Kidney epithelial cell (primary cell): ENCODE measurements at regions not wholly inside any gene's neighbourhood (a gene's known extent, or its start where the extent isn't known, plus 50 kb on each side); places are given as distances from the start of the nearest gene placed in this dataset.

ENCODE experiments used
- DNase-seq: peaks from one replicate; pipeline ENCODE4 v3.0.0-alpha.2; 2010; ENCODE audit warnings: low read depth
- H3K27me3 ChIP-seq: 2 replicates; pipeline ENCODE4 v1.6.0; 2011; ENCODE audit warnings: low read length; ENCODE audit not compliant: control insufficient read depth, insufficient read depth
- H3K36me3 ChIP-seq: 2 replicates; pipeline ENCODE4 v1.5.1; 2011; ENCODE audit warnings: low read length; ENCODE audit not compliant: control insufficient read depth, insufficient read depth
- H3K4me3 ChIP-seq: 2 replicates; pipeline ENCODE4 v1.5.1; 2011; ENCODE audit warnings: low read depth, mild to moderate bottlenecking, control low read depth, low read length
- CTCF ChIP-seq: IDR thresholded peaks from 2 replicates; pipeline ENCODE4 v1.5.1; 2011; ENCODE audit warnings: mild to moderate bottlenecking, moderate library complexity, low read length, control low read depth, inconsistent platforms; ENCODE audit not compliant: insufficient read depth, poor library complexity, severe bottlenecking

- no peak for DNase-seq
- no peak for TF ChIP-seq CTCF
- Histone ChIP-seq H3K36me3 (no peaks in the 10 kb centered on the region), H3K4me3 (no peak overlapping the region), H3K27me3 (no peaks in the 10 kb centered on the region)
Observed at GRCh38 chr5:109931049-109931780, 241.5 kb downstream of the MAN2A1 start.

GRCh38 chr5:109935833-109936490, 246.2 kb downstream of the MAN2A1 start:
- no peak overlapping the region for H3K4me3 ChIP-seq
- no peak for TF ChIP-seq CTCF
- no peak for DNase-seq
- no peaks in the 10 kb centered on the region for H3K27me3 ChIP-seq
- H3K36me3 ChIP-seq: no peaks in the 10 kb centered on the region

- no peaks in the 10 kb centered on the region for H3K27me3 ChIP-seq
- no peaks in the 10 kb centered on the region for H3K36me3 ChIP-seq
- no peak for TF ChIP-seq CTCF
- no peak for DNase-seq
- H3K4me3 ChIP-seq: no peak overlapping the region
Observed at GRCh38 chr5:109936996-109937395, 247.3 kb downstream of the MAN2A1 start.

GRCh38 chr5:109937951-109938350, 248.2 kb downstream of the MAN2A1 start:
- DNase-seq: no peak
- Histone ChIP-seq H3K4me3 (no peak overlapping the region), H3K36me3 (no peaks in the 10 kb centered on the region), H3K27me3 (no peaks in the 10 kb centered on the region)
- TF ChIP-seq CTCF: no peak

GRCh38 chr5:109938453-109938852, 248.7 kb downstream of the MAN2A1 start:
- no peak overlapping the region for H3K4me3 ChIP-seq
- TF ChIP-seq CTCF: no peak
- no peaks in the 10 kb centered on the region for H3K36me3 ChIP-seq
- no peaks in the 10 kb centered on the region for H3K27me3 ChIP-seq
- no peak for DNase-seq
